GM12878 (cell line): ENCODE measurements at regions not wholly inside any gene's neighbourhood (a gene's known extent, or its start where the extent isn't known, plus 50 kb on each side); places are given as distances from the start of the nearest gene placed in this dataset.

Experiments used
- ATAC-seq: fragments of 200-7000 bp; cut with Tn5 transposase; 3 replicates; pipeline ENCODE4 v1.9.1; 2020; ENCODE audit warnings: mild to moderate bottlenecking, moderate library complexity
- BruUV-seq: library from RNA; stranded (reverse); fragments of 400-500 nt; replicated peaks from 2 replicates; lab custom pipeline; 2021; lab: Mats Ljungman, UMichigan
- CTCF ChIA-PET: fragments of 300-600 bp; sonication (Branson Sonifier 250); formaldehyde crosslinking; extraction: SDS; loops from one replicate; lab custom pipeline; 2021; ENCODE audit warnings: inconsistent platforms; lab: Yijun Ruan, JAX
- POLR2A ChIA-PET: fragments of 350-600 bp; formaldehyde crosslinking; extraction: SDS; loops from one replicate; lab custom pipeline; 2021; ENCODE audit warnings: inconsistent platforms; lab: Charles Lee
- RAD21 ChIA-PET: fragments of 300-600 bp; sonication (Branson Sonifier 250); formaldehyde crosslinking; loops from one replicate; lab custom pipeline; 2023; ENCODE audit warnings: antibody characterized with exemption; ENCODE audit not compliant: unreplicated experiment; lab: Charles Lee
- SMC1A ChIA-PET: fragments of 300-600 bp; sonication (Branson Sonifier 250); formaldehyde crosslinking; loops from one replicate; lab custom pipeline; 2023; ENCODE audit not compliant: unreplicated experiment, uncharacterized antibody; lab: Charles Lee
- DNase-seq: peaks from one replicate; pipeline ENCODE4 v3.0.0-alpha.2; 2011; ENCODE audit warnings: low read depth, low spot score
- FAIRE-seq: peaks from 3 replicates; lab custom pipeline; 2011; peaks lifted over from hg19 to GRCh38; lab: Jason Lieb, UNC
- H2AFZ ChIP-seq: 2 replicates; pipeline ENCODE4 v1.6.0; 2011; ENCODE audit warnings: low read depth, low read length, control low read depth; ENCODE audit not compliant: control insufficient read depth
- H3K27ac ChIP-seq: 2 replicates; pipeline ENCODE4 v1.5.1; 2011; ENCODE audit warnings: control low read depth; ENCODE audit not compliant: control insufficient read depth, insufficient read depth
- H3K27me3 ChIP-seq, 2 experiments: replicated peaks in 1 of 2; 2 replicates each; pipeline versions ENCODE4 v1.6.0 to v1.6.1; 2011; ENCODE audit warnings: low read length in 1 of 2; ENCODE audit not compliant: control insufficient read depth in 2 of 2, insufficient read depth in 2 of 2
- H3K36me3 ChIP-seq, 2 experiments: 2 replicates each; pipeline ENCODE4 v1.5.1; 2011; ENCODE audit warnings: low read length in 1 of 2; ENCODE audit not compliant: control insufficient read depth in 2 of 2, insufficient read depth in 2 of 2
- H3K4me1 ChIP-seq: 2 replicates; pipeline ENCODE4 v1.6.1; 2011; ENCODE audit warnings: mild to moderate bottlenecking, low read length, moderate library complexity, mixed read lengths; ENCODE audit not compliant: control insufficient read depth, insufficient read depth
- H3K4me2 ChIP-seq: 2 replicates; pipeline ENCODE4 v1.6.0; 2011; ENCODE audit warnings: control low read depth; ENCODE audit not compliant: control insufficient read depth, insufficient read depth
- H3K4me3 ChIP-seq: fragments of 200-600 bp; sonication (generic); 2 replicates; pipeline ENCODE4 v1.5.1; 2016
- H3K79me2 ChIP-seq: 2 replicates; pipeline ENCODE4 v1.6.0; 2011; ENCODE audit warnings: low read length; ENCODE audit not compliant: control insufficient read depth, insufficient read depth
- H3K9ac ChIP-seq: 2 replicates; pipeline ENCODE4 v1.8.0; 2011; ENCODE audit warnings: low read length, control low read depth, mixed read lengths; ENCODE audit not compliant: control insufficient read depth, insufficient read depth
- H3K9me3 ChIP-seq: replicated peaks from 3 replicates; pipeline ENCODE4 v1.5.1; 2011; ENCODE audit warnings: mild to moderate bottlenecking, low read length; ENCODE audit not compliant: control insufficient read depth, insufficient read depth
- H4K20me1 ChIP-seq: 2 replicates; pipeline ENCODE4 v1.6.0; 2011; ENCODE audit not compliant: control insufficient read depth, insufficient read depth
- BCL3 ChIP-seq: IDR thresholded peaks from 2 replicates; pipeline ENCODE4 v1.6.1; 2011; ENCODE audit warnings: borderline replicate concordance, low read depth, mild to moderate bottlenecking, moderate library complexity, low read length; ENCODE audit not compliant: insufficient read depth, poor library complexity, severe bottlenecking
- FOXM1 ChIP-seq: IDR thresholded peaks from 2 replicates; pipeline ENCODE4 v1.6.1; 2012; ENCODE audit warnings: low read depth, mild to moderate bottlenecking, inconsistent platforms, low read length, moderate library complexity
- IKZF1 ChIP-seq: fragments of 450-650 bp; conservative IDR thresholded peaks from 2 replicates; pipeline ENCODE4 v1.6.1; 2017; ENCODE audit warnings: antibody characterized with exemption, mild to moderate bottlenecking
- IRF4 ChIP-seq: IDR thresholded peaks from 2 replicates; pipeline ENCODE4 v1.6.1; 2011; ENCODE audit warnings: low read depth, low read length
- JUND ChIP-seq: IDR thresholded peaks from 2 replicates; pipeline ENCODE4 v1.6.1; 2012; ENCODE audit warnings: low read depth, mild to moderate bottlenecking, low read length, improper control_type of control experiment, moderate library complexity
- LARP7 ChIP-seq: fragments of 450-650 bp; IDR thresholded peaks from 2 replicates; pipeline ENCODE4 v1.6.1; 2017; ENCODE audit warnings: mild to moderate bottlenecking
- MXI1 ChIP-seq: fragments of 150-350 bp; IDR thresholded peaks from 2 replicates; pipeline ENCODE4 v1.6.1; 2011; ENCODE audit warnings: low read depth, mild to moderate bottlenecking, inconsistent platforms, low read length, improper control_type of control experiment
- NBN ChIP-seq: fragments of 450-650 bp; IDR thresholded peaks from 2 replicates; pipeline ENCODE4 v1.6.1; 2016
- PAX5 ChIP-seq: IDR thresholded peaks from 2 replicates; pipeline ENCODE4 v1.6.1; 2011; ENCODE audit warnings: low read depth, low read length, borderline replicate concordance
- POU2F2 ChIP-seq: IDR thresholded peaks from 3 replicates; pipeline ENCODE4 v1.6.1; 2011; ENCODE audit warnings: low read depth, mild to moderate bottlenecking, low read length, borderline replicate concordance
- RB1 ChIP-seq: fragments of 450-650 bp; formaldehyde crosslinking; IDR thresholded peaks from 2 replicates; pipeline ENCODE4 v1.6.1; 2017; ENCODE audit warnings: mild to moderate bottlenecking, borderline replicate concordance
- SIN3A ChIP-seq: IDR thresholded peaks from 2 replicates; pipeline ENCODE4 v1.6.1; 2012; ENCODE audit warnings: low read depth, low read length, improper control_type of control experiment
- SP1 ChIP-seq: IDR thresholded peaks from one replicate; pipeline ENCODE4 v1.6.1; 2011; ENCODE audit warnings: low read depth, low read length
- SREBF1 ChIP-seq: IDR thresholded peaks from 2 replicates; pipeline ENCODE4 v1.6.1; 2012; ENCODE audit warnings: mild to moderate bottlenecking, low read length
- SREBF2 ChIP-seq: IDR thresholded peaks from 2 replicates; pipeline ENCODE4 v1.6.1; 2012; ENCODE audit warnings: mild to moderate bottlenecking, low read length
- STAT1 ChIP-seq: fragments of 450-650 bp; conservative IDR thresholded peaks from 2 replicates; pipeline ENCODE4 v1.6.1; 2014; ENCODE audit warnings: antibody characterized with exemption, mild to moderate bottlenecking
- TAF1 ChIP-seq: IDR thresholded peaks from 2 replicates; pipeline ENCODE4 v1.6.1; 2011; ENCODE audit warnings: mild to moderate bottlenecking, low read depth, low read length, borderline replicate concordance
- TBL1XR1 ChIP-seq: IDR thresholded peaks from 2 replicates; pipeline ENCODE4 v1.6.1; 2012; ENCODE audit warnings: low read depth, low read length, improper control_type of control experiment
- TCF12 ChIP-seq: IDR thresholded peaks from 2 replicates; pipeline ENCODE4 v1.6.1; 2011; ENCODE audit warnings: low read depth, mild to moderate bottlenecking, low read length
- USF2 ChIP-seq: IDR thresholded peaks from 2 replicates; pipeline ENCODE4 v1.6.1; 2011; ENCODE audit warnings: low read depth, low read length, improper control_type of control experiment, borderline replicate concordance
- ZNF274 ChIP-seq: IDR thresholded peaks from one replicate; pipeline ENCODE4 v1.8.0; 2011; ENCODE audit not compliant: insufficient read length, insufficient read depth
- WGBS: methylation state at CpG from one replicate; pipeline ENCODE4 v1.1.6; 2016; ENCODE audit warnings: low lambda C conversion rate; ENCODE audit not compliant: insufficient replicate concordance, insufficient coverage; ENCODE audit errors: missing lambda C conversion rate; 5-methylcytosine and 5-hydroxymethylcytosine counted together
- in situ Hi-C: fragments of 300-500 bp; cut with MboI; formaldehyde crosslinking; loops from 9 replicates; pipeline ENCODE4 v1.14.3; 2018; ENCODE audit warnings: mixed read lengths
- intact Hi-C: fragments of 100-400 bp; cut with micrococcal nuclease; formaldehyde crosslinking; loops from one replicate; pipeline ENCODE4 v1.14.2; 2022; ENCODE audit not compliant: unreplicated experiment

- no peak overlapping the region for H2AFZ ChIP-seq
- BruUV-seq, result no TSS peak
- CTCF ChIA-PET, result no interaction called here
- no peaks in the 10 kb centered on the region for H3K27me3 ChIP-seq
- no peak overlapping the region for H3K4me2 ChIP-seq
- POLR2A ChIA-PET, result no interaction called here
- TF ChIP-seq SIN3A (no peak), JUND (no peak), IRF4 (no peak), RB1 (no peak), SREBF2 (no peak)
- RAD21 ChIA-PET, result no interaction called here
- no peak for DNase-seq
- in situ Hi-C loops, result no loop called here
- intact Hi-C loops, result no loop called here
- WGBS, result 55% methylated on average over 5 of the region's 5 CpGs
- H3K9ac ChIP-seq, result no peak overlapping the region
- H3K9me3 ChIP-seq, result no peaks in the 10 kb centered on the region
- no peak for FAIRE-seq
- H3K4me1 ChIP-seq, result no peaks in the 10 kb centered on the region
- H3K36me3 ChIP-seq, result no peaks in the 10 kb centered on the region
- SMC1A ChIA-PET, result no interaction called here
- ATAC-seq, result no peak
- H3K27ac ChIP-seq, result no peak overlapping the region
- H3K79me2 ChIP-seq, result no peaks in the 10 kb centered on the region
- no peak overlapping the region for H3K4me3 ChIP-seq
- H4K20me1 ChIP-seq, result no peaks in the 10 kb centered on the region
Observed at GRCh38 chr4:128410037-128410436, 122.4 kb upstream of the PGRMC2 start.

- Histone ChIP-seq H3K27ac (no peak overlapping the region), H3K9ac (no peak overlapping the region), H3K27me3 (no peaks in the 10 kb centered on the region), H3K36me3 (no peaks in the 10 kb centered on the region), H3K9me3 (no peaks in the 10 kb centered on the region), H3K4me2 (no peak overlapping the region), H2AFZ (no peak overlapping the region), H3K4me1 (no peaks in the 10 kb centered on the region), H3K4me3 (no peak overlapping the region), H3K79me2 (no peaks in the 10 kb centered on the region), H4K20me1 (no peaks in the 10 kb centered on the region)
- DNase-seq (no peak), FAIRE-seq (no peak), ATAC-seq (no peak)
- ChIA-PET SMC1A (no interaction called here), RAD21 (no interaction called here), POLR2A (no interaction called here), CTCF (no interaction called here)
- no TSS peak for BruUV-seq
- intact Hi-C loops, result no loop called here
- WGBS, result 3% methylated on average over 2 of the region's 2 CpGs
- in situ Hi-C loops, result no loop called here
- no peak for TF ChIP-seq IKZF1
- TF ChIP-seq FOXM1, result no peak
- no peak for TF ChIP-seq MXI1
- TF ChIP-seq PAX5, result no peak
- TF ChIP-seq ZNF274, result no peak
- TF ChIP-seq LARP7, result no peak
- TF ChIP-seq USF2, result no peak
- TF ChIP-seq NBN, result no peak
- TF ChIP-seq TCF12, result no peak
- TF ChIP-seq SP1, result no peak
- TF ChIP-seq TAF1, result no peak
- TF ChIP-seq SREBF1, result no peak
- no peak for TF ChIP-seq STAT1
- no peak for TF ChIP-seq POU2F2
- no peak for TF ChIP-seq TBL1XR1
- TF ChIP-seq BCL3, result no peak
- no peak for TF ChIP-seq SREBF2
Observed at GRCh38 chr4:128403586-128403985, 116.0 kb upstream of the PGRMC2 start.
